Activated CD4-positive, alpha-beta T cell treated with anti-CD3 and anti-CD28 coated beads, Interleukin-2, amount 50 U/mL, for 4 hours (primary cell): ENCODE measurements at regions not wholly inside any gene's neighbourhood (a gene's known extent, or its start where the extent isn't known, plus 50 kb on each side); places are given as distances from the start of the nearest gene placed in this dataset.

ENCODE experiments used
- DNase-seq, 2 experiments: peaks; one replicate each; pipeline ENCODE4 v3.0.0-alpha.2; 2020

DNA sequence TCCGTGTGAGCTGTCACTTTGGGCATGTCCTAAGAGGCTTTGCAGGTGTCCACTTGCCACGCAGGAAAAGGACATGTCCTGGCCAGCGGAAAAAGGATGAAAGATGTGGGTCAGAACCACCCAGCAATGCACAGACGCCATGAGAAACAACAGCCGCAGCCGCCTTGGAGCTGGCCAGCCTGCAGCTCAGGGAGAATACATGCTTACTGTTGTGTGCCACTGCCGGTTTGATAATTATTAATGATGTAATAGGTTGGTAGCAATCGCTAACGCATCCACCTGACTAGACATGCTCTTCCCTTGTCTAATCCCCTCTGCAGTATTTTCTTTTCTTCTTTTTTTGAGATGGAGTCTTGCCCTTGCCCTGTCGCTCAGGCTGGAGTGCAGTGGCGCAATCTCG, 221.7 kb downstream of the HAUS1 start:
- DNase-seq, result no peak

DNA sequence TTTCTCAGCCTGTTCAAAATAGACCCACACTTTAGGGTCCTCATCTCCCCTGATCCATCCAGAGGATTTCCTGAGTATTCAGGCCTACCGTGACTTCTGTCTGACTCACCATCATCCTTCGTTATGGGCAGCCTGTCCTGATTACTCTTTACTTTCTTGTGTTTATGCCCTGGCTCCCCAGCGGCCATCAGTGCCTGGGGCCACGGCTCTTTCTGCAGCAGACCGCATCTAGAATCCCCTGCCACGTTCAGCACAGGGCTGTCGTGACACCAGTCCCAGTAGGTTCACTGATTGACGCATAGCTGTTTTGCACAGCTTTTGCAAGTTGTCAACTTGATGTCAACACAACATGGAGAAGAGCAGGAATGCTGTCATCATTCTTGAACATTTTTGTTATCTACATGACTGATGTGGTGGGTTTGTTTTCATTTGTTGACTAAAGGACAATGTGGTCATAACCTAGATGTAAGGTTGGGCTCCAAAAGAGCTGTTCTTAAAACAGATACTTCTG, 225.6 kb downstream of the HAUS1 start:
- DNase-seq, result no peak

DNA sequence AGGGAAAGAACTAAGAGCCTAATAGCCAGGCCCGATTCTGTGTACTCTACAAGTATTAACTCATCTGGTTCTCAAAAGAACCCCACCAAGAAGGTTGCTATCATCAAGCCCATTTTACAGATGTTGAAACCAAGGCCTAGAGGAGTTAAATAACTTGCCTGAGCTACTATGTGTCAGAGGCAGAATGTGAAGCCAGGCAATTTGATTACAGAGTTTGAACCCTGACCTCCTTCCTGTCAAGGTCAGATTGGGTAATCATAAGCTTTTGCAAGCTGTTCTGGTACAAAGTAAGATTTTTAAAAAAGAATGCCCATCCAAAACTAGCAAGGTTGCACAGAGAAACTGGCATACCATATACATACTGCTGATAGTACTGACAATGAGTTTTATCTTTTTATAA, 227.1 kb downstream of the HAUS1 start:
- DNase-seq, result no peak

DNA sequence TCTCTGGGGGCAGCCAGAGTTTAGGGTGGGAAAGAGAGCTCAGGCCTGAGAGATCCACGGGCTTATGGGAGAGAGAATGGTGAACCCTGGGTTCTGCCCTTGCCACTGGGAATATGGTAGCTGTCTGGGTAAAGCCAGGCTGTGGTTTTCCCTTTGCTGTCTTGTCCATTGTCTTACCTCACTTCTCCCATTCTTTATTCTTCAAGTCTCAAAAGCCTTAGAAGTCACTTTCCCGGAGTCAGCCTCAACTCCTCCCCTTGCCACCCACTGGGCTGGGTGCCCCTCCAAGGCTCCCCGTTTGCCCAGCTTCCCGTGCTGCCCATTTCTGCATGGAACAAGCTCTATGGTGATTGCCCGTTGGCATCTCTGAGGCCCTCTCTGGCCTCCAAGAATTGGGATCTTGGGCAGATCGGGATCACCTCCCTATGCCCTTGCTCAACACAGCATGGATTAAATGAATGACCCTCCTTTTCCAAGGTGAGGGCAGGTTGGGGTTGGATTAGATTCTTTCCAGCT, 228.2 kb downstream of the HAUS1 start:
- DNase-seq, result no peak

DNA sequence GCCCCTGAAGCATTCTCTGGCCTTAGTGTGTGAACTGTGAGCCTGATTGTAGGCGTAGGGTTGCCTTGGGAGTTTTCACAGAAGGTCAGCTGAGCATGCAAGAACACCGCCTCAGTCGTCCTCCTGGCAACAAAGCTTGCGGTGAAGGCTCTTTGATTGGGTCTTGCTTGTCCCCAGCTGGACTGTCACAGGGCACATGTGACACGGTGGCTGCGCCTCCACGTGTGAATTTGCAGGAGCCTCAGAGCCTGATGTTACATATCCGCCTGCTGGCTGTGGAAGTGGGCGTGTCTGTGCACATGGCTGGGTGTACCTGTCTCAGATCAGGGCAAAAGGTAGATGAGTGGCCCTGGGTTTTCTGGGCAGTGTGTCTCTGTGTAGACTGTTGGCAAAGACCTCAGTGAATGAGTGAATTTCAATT, 228.7 kb downstream of the HAUS1 start:
- no peak for DNase-seq

DNA sequence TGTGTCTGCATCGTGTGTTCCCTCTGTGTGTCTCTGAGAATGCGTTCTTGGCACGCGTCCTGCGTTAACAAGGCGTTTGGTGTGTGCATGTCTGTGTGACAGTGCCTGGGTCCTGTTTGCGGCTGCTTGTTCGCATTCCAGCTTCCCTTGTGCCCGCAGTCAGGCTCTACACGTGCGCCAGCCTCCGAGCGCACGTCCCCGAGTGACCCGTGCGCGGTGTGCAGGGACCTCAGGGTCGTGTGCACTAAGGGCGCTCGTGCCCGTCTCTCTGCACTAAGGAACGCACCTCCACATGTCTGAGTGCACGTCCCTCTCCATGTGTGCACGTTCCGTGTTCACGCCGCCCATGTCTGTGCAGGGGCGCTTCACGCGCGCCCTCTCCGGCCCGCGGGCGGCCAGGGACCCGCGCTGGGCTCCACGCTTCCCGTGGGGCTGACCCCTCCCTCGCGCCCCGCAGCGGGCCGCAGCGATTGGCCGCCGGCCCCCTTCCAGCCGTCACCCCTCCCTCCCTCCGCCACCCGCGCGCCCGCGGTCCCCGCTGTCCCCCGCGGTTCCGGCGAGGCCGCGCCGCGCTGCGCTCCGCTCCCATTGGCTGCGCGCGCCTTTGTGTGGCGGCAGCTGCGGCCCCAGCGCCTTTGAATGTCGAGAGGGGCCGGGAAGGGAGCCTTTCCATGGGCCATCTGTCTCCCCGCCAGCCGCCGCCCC, 229.4 kb downstream of the HAUS1 start:
- DNase-seq, result no peak

DNA sequence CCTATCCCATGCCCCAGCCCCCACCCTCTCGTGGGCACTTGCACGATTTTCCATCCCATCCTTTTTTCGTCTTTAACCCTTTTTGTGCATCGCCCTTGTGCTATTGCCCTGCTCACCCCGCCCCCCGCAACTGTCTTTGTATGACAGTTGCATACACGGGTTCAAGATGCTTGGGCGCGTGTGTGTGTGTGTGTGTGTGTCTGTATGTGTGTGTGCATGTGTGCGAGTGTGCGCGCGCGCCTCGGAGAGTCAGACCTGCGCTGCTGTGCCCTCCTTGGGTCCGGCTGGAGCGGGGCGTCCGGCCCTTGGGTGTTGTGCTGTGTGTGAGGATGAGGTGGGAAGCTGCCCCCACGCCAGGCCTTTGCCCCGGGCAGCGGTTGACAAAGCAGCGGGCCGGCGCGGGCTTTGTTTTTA, 230.7 kb downstream of the HAUS1 start:
- DNase-seq, result no peak

DNA sequence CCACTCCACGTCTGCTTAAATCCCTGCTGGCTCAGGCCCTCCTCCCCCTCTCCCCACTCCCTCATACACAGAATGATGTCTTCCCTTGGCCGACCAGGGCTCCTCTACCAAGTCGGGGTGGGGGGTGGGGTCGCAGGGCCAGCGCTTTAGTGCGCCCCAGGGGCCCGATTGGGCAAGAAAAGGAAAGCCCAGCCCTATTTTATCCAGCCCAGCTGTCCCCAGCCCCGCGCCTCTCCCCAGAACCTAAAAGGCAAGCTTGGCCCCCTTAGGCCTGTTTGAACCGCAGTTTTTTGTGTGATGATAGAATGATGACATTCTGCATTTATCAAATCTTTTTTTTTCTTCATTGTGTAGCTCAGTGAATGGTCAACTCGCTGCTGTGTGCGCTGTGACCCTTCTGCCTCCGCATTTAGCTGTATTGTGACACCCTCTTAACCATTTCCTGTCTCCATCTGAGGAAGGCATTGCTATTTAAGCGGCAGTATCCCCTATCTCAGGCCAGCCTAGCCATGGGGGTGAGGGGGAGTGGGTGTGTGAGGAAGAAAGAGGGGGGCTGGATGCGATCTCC, 231.4 kb downstream of the HAUS1 start:
- DNase-seq, result no peak

DNA sequence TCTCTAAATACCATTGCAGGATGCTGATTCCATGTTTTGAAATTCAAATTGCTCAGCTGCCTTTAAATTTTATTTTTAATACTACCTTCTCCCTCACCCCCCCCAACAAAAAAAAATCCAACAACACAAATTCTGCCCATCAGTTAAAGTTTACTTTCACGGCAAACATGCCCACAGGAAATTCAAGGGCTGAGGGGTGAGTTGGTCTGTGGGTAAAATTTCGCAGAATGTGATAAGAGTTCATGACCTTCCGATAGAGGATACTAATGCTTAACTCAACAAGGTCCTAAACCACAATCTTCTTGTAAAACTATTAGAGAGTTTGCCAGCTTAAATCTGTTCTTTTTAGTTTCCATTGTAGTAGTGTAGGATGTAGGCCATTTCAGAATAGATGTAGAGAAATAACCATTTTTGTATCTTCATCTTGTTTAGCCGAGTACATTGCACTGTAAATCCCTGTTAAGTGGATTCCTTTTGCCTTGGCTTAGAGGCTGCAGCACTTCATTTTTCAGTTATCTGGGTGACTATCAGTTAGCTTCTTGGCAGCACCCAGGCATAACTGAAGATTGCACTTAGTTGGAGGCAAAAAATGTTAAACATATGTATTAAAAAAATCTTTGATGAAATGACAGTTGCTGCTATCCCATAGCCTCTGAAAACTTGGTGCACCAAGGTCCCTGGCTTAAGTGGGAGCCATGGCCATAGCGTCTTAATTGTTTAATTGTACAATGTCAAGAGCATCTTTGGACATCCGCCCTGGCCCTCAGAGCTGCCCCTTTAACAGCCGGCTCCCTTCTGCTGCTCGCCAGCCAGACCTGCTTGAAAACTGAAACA, 232.3 kb downstream of the HAUS1 start:
- DNase-seq, result no peak

DNA sequence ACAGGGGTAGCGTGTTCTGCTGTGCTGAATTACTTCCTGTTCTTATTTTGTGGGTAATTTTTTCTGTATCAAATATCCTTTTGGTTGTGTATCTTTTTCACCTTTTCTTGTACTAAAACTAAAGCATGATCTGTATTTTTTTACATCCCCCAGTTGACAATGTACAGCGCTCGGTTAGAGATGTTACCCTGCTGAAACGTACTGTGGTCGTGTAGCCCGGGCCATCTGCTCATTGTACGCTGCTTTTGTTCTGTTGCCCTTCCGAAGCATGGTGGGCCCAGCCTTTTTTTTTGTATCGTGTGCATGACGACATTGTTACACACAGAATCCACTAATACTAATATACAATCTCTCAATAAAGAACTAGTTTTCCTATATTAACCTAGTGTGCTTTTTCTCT, 233.1 kb downstream of the HAUS1 start:
- no peak for DNase-seq

DNA sequence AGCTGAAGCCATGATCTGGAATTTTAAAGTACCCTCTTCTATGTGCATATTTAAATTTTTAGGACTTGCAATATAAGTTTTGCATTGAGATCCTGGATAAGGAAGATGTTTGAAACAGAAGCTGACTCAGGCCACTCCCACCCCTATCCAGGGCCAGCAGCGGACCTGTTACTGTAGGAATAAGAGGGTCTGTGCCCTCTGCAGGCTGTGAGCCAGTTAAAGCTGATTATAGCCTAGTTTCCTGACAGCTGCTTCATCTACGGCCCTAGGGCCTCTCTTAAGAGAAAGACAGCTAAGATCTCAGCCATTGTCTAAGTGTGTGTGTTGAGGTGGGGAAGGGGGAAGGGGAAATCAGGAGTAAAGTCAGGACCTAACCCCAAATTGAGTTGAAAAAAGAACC, 234.0 kb downstream of the HAUS1 start:
- no peak for DNase-seq

DNA sequence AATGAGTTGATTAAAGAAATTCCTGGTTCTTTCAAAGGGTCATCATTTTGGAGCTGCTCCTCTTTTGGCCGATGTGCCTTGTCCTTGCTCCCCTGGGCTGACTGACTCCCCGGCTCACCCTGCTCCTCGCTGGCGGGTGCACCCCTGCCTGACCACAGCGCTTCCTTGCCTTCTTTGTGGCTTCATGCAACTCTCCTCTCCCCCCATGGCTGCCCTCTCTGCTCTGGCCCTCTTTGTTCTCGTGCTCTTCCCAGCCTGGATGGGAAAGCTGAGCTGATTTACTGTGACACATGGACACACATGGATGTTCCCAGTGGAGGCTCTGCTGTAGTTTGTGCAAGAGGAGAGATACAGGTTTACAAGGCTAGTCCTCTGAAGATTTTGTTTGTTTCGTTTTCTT, 234.6 kb downstream of the HAUS1 start:
- no peak for DNase-seq

DNA sequence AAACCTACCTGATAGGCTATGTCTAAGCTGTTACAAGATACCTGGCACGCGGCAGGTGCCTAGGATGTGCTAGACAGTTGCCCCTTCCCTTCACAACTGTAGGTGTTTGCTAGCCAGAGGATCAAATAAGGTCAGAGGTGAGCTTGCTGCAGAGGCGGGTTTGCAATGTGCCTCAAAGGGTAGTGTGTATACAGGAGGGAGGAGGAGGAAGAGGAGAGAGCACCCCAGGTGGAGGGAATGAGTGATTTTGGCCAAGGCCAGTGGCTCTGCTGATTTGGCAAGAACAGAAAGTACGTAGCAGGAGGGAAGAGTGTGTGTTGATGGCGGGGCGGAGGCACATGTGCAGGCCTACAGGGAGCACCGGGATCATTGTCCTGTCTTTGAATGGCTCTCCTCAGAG, 236.5 kb downstream of the HAUS1 start:
- no peak for DNase-seq

DNA sequence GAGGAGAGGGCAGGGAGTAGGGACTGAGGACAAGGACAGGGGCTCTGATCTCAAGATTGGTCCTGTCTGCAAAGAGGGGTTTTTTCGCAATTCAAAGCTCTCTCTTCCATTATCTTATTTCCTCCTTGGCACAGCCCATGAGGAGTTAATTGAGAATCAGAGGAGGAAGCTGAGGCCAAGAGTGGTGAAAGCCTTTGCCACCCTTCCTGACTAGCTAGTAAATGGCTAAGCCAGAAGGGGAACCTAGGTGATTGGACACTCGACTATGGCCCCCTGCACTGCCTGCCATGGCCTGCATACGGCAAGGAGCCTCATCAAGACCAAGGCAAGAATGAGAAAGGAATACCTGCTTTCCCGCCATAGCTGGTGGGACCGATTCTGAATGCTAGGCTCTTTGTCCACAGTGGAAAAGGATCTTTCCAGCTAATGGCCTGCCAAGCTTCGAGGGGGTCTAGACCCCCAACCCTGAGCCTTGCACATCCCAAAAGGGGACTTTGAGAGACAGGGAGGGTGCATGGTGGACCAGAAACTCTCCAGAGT, 237.9 kb downstream of the HAUS1 start:
- no peak for DNase-seq

DNA sequence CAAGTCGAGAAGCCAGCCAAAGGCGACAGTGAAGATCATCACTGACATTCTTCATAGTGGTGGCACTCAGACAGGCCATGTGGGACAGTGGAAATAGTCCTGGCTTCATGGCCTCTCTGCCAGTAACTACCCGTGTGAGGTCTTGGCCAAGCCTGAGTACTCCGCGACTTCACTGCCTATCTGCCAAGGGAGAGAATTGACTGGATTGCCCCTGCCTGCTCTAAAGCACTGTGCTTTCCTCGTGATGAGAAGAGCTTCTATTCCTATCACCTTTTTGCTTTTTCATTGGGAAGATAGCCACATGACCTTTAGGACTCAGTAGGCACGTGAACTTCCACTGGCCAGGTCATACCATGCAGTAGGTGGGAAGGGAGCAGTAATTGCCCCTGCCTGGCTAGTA, 239.3 kb downstream of the HAUS1 start:
- no peak for DNase-seq

DNA sequence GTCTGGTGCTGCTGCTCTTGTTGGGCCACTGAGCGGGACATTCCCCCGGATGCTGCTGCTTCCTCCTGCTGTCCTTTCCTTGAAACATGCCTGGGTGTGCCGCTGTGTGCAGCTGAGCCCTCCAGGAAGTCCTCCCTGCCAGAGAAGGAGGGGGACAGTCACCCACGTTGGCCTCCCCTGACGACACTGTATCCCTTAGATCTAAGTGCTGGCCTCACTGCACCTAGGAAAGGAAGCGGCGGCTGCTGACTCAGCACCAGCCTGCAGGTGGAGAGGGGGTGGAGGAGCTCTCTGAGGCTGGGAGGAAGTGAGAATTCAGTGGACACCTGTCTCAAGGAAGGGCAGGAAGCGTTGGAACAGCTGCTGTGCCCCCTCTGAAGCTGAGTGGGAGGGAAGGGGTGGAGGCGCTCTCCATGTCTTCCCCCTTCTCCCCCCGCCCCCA, 239.8 kb downstream of the HAUS1 start:
- peak; percentile 32 to 42 for DNase-seq

DNA sequence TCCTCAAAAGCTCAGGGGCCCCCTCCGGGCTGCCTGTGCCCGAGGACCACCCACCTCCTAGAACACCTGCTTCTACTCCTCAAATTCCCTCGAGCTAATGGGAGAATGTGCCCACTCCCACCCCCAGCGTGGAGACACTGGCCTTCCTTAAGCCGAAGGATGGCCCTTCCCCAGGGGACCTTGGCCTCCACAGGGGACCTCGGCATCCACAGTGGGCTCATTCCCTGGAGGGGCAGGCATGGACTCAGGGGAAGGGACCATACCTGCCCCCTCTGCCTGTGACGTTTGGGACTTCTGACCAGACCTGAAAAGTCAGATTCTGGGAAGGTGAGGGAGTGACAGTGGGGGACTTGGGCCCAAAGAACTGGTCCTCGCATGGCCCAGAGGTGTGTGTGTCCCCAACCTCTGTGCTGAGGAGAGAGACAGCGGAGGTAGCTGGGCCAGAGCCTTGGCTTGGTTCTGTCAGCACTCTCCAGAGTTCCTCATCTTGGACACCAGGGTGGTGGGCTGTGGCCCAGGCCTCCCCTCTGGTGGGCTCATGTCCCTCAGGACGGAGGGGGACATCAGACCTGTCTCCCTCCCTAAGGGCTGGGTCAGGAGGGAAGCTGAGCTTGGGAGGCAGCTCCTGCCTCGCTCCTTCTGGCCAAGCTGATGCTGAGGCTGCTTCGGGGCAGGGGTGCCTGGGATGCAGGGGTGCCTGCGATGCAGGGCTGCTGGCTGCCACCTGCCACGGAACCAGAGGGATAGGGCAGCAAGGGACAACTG, 240.4 kb downstream of the HAUS1 start:
- no peak for DNase-seq

DNA sequence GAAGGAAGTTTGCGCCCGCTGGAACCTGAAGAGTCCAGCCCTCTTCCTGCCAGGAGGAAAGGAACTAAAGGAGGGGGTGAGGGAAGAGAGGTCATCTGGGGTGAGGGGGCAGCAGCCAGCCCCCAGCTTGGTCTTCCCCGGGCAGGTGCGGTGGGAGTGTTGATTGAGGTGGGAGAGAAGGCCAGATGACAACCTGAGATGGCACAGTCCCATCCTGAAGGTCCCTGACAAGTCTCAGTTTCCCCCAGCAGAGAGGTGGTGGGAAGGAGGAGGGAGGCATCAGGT, 240.9 kb downstream of the HAUS1 start:
- DNase-seq, result no peak

DNA sequence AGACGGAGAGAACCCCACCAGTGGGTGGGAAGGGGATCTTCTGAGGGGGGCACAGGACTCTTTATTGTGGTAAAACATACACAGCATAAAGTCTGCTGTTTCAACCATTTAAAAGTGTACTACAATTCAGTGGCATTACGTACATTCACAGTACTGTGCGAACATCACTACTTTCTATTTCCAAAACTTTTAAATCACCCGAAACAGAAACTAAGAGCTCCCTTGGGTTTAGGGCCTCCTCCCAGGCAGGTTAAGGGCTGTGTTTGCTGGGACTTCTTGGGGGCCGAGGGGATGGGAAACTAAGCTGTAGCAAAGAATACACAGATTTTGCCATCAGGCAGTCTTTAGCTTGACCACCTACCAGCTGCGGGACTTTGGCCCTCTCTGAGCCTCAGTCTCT, 242.0 kb downstream of the HAUS1 start:
- DNase-seq, result no peak

DNA sequence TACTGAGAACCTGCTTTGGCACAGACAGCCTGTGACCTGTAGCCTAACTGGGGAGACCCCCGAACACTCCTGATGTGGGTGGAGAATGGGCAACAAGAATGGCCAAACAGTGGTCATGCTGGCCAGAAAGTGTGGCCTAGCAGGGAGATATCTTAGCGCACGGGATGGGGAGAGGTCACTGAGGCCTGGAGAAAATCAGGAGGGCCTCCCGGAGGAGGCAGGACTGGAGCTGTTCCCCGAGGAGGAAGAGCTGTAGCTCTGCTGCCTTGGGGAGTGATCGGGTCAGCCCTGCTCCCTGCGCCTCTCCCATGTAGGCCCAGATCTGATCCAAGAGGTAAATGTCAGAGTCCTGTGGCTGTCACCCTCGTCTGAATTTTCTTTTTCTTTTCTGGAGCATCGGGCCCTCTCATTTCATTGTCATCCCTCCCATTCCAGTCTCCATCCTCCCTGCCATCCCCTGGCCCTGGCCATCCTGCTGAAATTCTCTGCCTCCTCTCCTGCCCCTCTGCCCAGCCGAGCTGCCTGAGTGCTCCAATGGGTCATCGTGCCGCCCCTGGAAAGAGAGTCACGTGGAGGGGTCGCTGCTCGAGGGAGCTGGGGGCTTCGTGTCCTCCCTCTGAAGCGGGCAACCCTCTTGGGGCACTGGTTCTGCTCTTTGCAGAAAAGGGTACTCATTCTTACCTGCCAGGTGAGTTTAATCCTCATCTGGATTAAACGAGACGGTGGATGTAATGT, 242.9 kb downstream of the HAUS1 start:
- DNase-seq, result no peak

DNA sequence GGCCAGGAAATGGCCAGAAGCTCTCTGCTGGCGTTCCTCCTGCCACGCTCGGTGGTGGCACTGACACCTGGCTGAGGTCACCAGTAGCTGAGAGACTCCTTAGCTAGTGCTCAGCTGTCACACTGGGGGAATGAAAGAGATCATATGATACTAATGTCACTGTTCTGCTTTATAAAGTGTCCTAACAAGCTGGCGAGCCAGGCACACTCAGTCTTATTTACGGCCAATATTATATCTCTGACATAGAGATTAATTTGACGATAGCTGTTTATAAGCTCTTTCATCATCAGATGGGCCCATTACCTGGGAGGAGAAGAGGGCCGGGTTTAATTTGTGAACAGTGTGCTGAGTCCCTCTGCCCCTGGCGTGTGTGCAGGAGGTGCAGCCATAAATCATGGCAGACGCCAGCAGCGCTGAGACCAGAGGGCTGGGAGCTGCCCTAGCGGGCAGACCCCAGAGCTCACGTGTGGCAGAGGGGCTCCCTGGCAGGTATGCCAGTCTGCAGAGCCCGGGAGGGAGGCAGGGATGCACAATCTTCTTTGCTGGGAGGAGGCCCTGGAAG, 246.5 kb downstream of the HAUS1 start:
- no peak for DNase-seq
